Endothelial cell of umbilical vein (primary cell): ENCODE measurements at regions not wholly inside any gene's neighbourhood (a gene's known extent, or its start where the extent isn't known, plus 50 kb on each side); places are given as distances from the start of the nearest gene placed in this dataset.

ENCODE experiments used
- BruUV-seq: library from RNA; stranded (reverse); fragments of 400-500 nt; replicated peaks from 2 replicates; lab custom pipeline; 2021; lab: Mats Ljungman, UMichigan
- CTCF ChIA-PET: fragments of 300-600, 350-600 bp; sonication (Branson Sonifier 250); formaldehyde crosslinking; loops from one replicate; lab custom pipeline; 2021; ENCODE audit warnings: antibody characterized with exemption, inconsistent platforms; lab: Charles Lee
- POLR2A ChIA-PET: fragments of 300-600, 350-600 bp; sonication (Branson Sonifier 250); formaldehyde crosslinking; loops from one replicate; lab custom pipeline; 2021; ENCODE audit warnings: antibody characterized with exemption, inconsistent platforms; lab: Charles Lee
- DNase-seq: peaks from one replicate; pipeline ENCODE4 v3.0.0-alpha.2; 2011; ENCODE audit warnings: low read depth, low spot score
- FAIRE-seq: peaks from 2 replicates; lab custom pipeline; 2011; peaks lifted over from hg19 to GRCh38; lab: Jason Lieb, UNC
- H2AFZ ChIP-seq: 2 replicates; pipeline ENCODE4 v1.6.0; 2012; ENCODE audit warnings: low read depth, low read length, control low read depth, inconsistent platforms
- H3K27ac ChIP-seq: 2 replicates; pipeline ENCODE4 v1.5.1; 2011; ENCODE audit warnings: low read depth, mild to moderate bottlenecking, control low read depth, low read length, moderate library complexity; ENCODE audit not compliant: insufficient read depth
- H3K27me3 ChIP-seq, 2 experiments: 2 replicates each; pipeline versions ENCODE4 v1.6.0 to v1.6.1; 2011; ENCODE audit warnings: low read length in 2 of 2, mixed read lengths in 1 of 2; ENCODE audit not compliant: control insufficient read depth in 2 of 2, insufficient read depth in 2 of 2
- H3K36me3 ChIP-seq, 2 experiments: 2 replicates in 1 of 2; 3 replicates in 1 of 2; pipeline ENCODE4 v1.5.1; 2011; ENCODE audit warnings: low read length in 2 of 2, mild to moderate bottlenecking in 1 of 2, moderate library complexity in 1 of 2; ENCODE audit not compliant: control insufficient read depth in 2 of 2, insufficient read depth in 2 of 2; ENCODE audit errors: extremely low read depth in 1 of 2
- H3K4me1 ChIP-seq: 3 replicates; pipeline ENCODE4 v1.5.1; 2011; ENCODE audit warnings: mild to moderate bottlenecking, low read length; ENCODE audit not compliant: control insufficient read depth, insufficient read depth; ENCODE audit errors: extremely low read depth
- H3K4me2 ChIP-seq: 2 replicates; pipeline ENCODE4 v1.6.1; 2011; ENCODE audit warnings: low read length, control low read depth, mixed read lengths; ENCODE audit not compliant: insufficient read depth
- H3K4me3 ChIP-seq, 3 experiments: fragments of 200-600 bp in 1 of 3; sonication (generic), shearing (Covaris generic) in 1 of 3; replicated peaks in 1 of 3; 2 replicates each; pipeline ENCODE4 v1.5.1; 2011 to 2016; ENCODE audit warnings: control low read depth in 3 of 3, low read length in 3 of 3, mild to moderate bottlenecking in 2 of 3, inconsistent platforms in 1 of 3, low read depth in 1 of 3, moderate library complexity in 1 of 3; ENCODE audit not compliant: insufficient read depth in 1 of 3
- H3K79me2 ChIP-seq: 2 replicates; pipeline ENCODE4 v1.6.0; 2012; ENCODE audit warnings: low read length, inconsistent platforms; ENCODE audit not compliant: control insufficient read depth, insufficient read depth
- H3K9ac ChIP-seq: replicated peaks from 2 replicates; pipeline ENCODE3; 2011; ENCODE audit warnings: low read length, control low read depth; ENCODE audit not compliant: insufficient read depth; ENCODE audit errors: extremely low read depth
- H3K9me1 ChIP-seq: replicated peaks from 3 replicates; pipeline ENCODE4 v1.6.0; 2011; ENCODE audit warnings: mild to moderate bottlenecking, low read length; ENCODE audit not compliant: control insufficient read depth, insufficient read depth; ENCODE audit errors: extremely low read depth
- H3K9me3 ChIP-seq: replicated peaks from 2 replicates; pipeline ENCODE4 v1.5.1; 2012; ENCODE audit warnings: low read length, inconsistent platforms; ENCODE audit not compliant: control insufficient read depth, insufficient read depth
- H4K20me1 ChIP-seq: replicated peaks from 2 replicates; pipeline ENCODE3; 2011; ENCODE audit warnings: mild to moderate bottlenecking, low read length; ENCODE audit not compliant: control insufficient read depth, insufficient read depth; ENCODE audit errors: extremely low read depth
- EZH2 ChIP-seq: IDR thresholded peaks from 2 replicates; pipeline ENCODE4 v1.6.1; 2012; ENCODE audit warnings: borderline replicate concordance, low read depth, mild to moderate bottlenecking, moderate library complexity, low read length, inconsistent platforms; ENCODE audit not compliant: severe bottlenecking
- FOS ChIP-seq: IDR thresholded peaks from 2 replicates; pipeline ENCODE4 v1.6.1; 2011; ENCODE audit warnings: mild to moderate bottlenecking, low read length, moderate library complexity, borderline replicate concordance; ENCODE audit not compliant: insufficient read depth
- GATA2 ChIP-seq: IDR thresholded peaks from 2 replicates; pipeline ENCODE4 v1.7.0; 2011; ENCODE audit warnings: low read depth, mild to moderate bottlenecking, moderate library complexity, mixed read lengths, low read length; ENCODE audit not compliant: insufficient read length, insufficient read depth
- JUN ChIP-seq: IDR thresholded peaks from 2 replicates; pipeline ENCODE4 v1.6.1; 2011; ENCODE audit warnings: borderline replicate concordance, low read depth; ENCODE audit not compliant: insufficient read length, insufficient read depth
- MYC ChIP-seq: IDR thresholded peaks from one replicate; pipeline ENCODE4 v1.6.1; 2011; ENCODE audit warnings: mild to moderate bottlenecking, low read depth, low read length
- POLR2A ChIP-seq: IDR thresholded peaks from 2 replicates; pipeline ENCODE4 v1.6.1; 2012; ENCODE audit warnings: low read depth, mild to moderate bottlenecking, control low read depth, low read length
- POLR2AphosphoS5 ChIP-seq: IDR thresholded peaks from 2 replicates; pipeline ENCODE4 v1.6.1; 2012; ENCODE audit warnings: low read depth, mild to moderate bottlenecking, control low read depth, low read length, moderate library complexity; ENCODE audit not compliant: insufficient read depth
- dilution Hi-C: fragments of 300-500 bp; cut with MboI; formaldehyde crosslinking; loops from one replicate; pipeline ENCODE4 v1.15.0; 2019; ENCODE audit warnings: low sequenced_read_pairs; ENCODE audit not compliant: extremely low pct_ligation_motif_present
- intact Hi-C: fragments of 100-400 bp; cut with micrococcal nuclease; formaldehyde crosslinking; loops from one replicate; pipeline ENCODE4 v1.10.0; 2022
- TF ChIP-seq, protein P1 (sequence below), 2 donors: IDR thresholded peaks; 1 replicate in 1 of 2; 2 replicates in 1 of 2; pipeline ENCODE4 v1.5.1; 2011; ENCODE audit warnings: low read length in 2 of 2, mild to moderate bottlenecking in 2 of 2, moderate library complexity in 2 of 2, control low read depth in 1 of 2, inconsistent platforms in 1 of 2, low read depth in 1 of 2; ENCODE audit not compliant: insufficient read depth in 1 of 2; ENCODE audit errors: extremely low read depth in 1 of 2
- TF ChIP-seq, protein P2 (sequence below): IDR thresholded peaks from 2 replicates; pipeline ENCODE4 v1.6.1; 2011; ENCODE audit not compliant: insufficient read depth, insufficient read length

DNA sequence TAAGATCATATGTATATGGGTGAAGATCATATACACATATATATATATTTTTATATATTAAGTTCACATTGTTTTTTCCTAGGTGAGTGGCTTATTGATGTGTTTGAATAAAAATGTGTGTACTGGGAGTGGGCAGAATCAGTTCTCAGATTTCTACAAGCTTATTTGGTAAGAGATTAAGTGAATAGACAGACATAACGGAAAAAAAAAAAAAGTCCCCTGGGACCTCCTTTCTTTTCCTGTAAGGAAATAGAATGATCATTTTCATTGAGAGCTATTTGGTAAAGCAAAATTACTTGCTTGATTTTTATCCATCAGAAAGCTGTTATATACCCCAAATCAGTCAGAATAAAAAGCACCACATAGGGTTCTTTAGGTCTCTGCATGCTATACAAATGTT is 597.7 kb downstream of the PCDH18 start:
- dilution Hi-C loops, result no loop called here
- CTCF ChIA-PET, result interaction anchor here (1.0 kb wide), 1 partner anchor 14 kb away, joined by 3 read pairs; no protein-coding TSS in a partner anchor
- no TSS peak for BruUV-seq

More for the DNA sequence above, 597.7 kb downstream of the PCDH18 start:
- no peaks in the 10 kb centered on the region for H3K27me3 ChIP-seq
- H3K9me1 ChIP-seq, result no peaks in the 10 kb centered on the region
- H3K27ac ChIP-seq, result no peak overlapping the region
- TF ChIP-seq EZH2 (no peak), POLR2A (no peak), FOS (no peak), MYC (no peak), POLR2AphosphoS5 (no peak), JUN (no peak), GATA2 (no peak)
- TF ChIP-seq, protein P1, sequence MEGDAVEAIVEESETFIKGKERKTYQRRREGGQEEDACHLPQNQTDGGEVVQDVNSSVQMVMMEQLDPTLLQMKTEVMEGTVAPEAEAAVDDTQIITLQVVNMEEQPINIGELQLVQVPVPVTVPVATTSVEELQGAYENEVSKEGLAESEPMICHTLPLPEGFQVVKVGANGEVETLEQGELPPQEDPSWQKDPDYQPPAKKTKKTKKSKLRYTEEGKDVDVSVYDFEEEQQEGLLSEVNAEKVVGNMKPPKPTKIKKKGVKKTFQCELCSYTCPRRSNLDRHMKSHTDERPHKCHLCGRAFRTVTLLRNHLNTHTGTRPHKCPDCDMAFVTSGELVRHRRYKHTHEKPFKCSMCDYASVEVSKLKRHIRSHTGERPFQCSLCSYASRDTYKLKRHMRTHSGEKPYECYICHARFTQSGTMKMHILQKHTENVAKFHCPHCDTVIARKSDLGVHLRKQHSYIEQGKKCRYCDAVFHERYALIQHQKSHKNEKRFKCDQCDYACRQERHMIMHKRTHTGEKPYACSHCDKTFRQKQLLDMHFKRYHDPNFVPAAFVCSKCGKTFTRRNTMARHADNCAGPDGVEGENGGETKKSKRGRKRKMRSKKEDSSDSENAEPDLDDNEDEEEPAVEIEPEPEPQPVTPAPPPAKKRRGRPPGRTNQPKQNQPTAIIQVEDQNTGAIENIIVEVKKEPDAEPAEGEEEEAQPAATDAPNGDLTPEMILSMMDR (IDR thresholded peaks at IDR 0.05; ENCODE audit: extremely low read depth in 1 of 2, insufficient read depth in 1 of 2, low read depth in 1 of 2, low read length in 2 of 2), result no peak
- TF ChIP-seq, protein P2, sequence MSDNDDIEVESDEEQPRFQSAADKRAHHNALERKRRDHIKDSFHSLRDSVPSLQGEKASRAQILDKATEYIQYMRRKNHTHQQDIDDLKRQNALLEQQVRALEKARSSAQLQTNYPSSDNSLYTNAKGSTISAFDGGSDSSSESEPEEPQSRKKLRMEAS, result no peak
- H3K4me2 ChIP-seq, result no peak overlapping the region
- H3K79me2 ChIP-seq, result no peaks in the 10 kb centered on the region
- no peak overlapping the region for H3K9ac ChIP-seq
- no peak overlapping the region for H2AFZ ChIP-seq
- H3K4me1 ChIP-seq, result no peaks in the 10 kb centered on the region
- no peak for FAIRE-seq
- H4K20me1 ChIP-seq, result no peaks in the 10 kb centered on the region
- H3K4me3 ChIP-seq, result no peak overlapping the region
- no peaks in the 10 kb centered on the region for H3K36me3 ChIP-seq
- no peak for DNase-seq
- intact Hi-C loops, result no loop called here
- H3K9me3 ChIP-seq, result no peaks in the 10 kb centered on the region
- POLR2A ChIA-PET, result no interaction called here
